Cardiac muscle cell (in vitro differentiated cells and primary cell): ENCODE measurements at regions not wholly inside any gene's neighbourhood (a gene's known extent, or its start where the extent isn't known, plus 50 kb on each side); places are given as distances from the start of the nearest gene placed in this dataset.
A peak's percentile ranks its signal among the peaks of the same experiment; 100 is the strongest.

ENCODE experiments used
- DNase-seq, 2 donors: peaks; one replicate each; pipeline versions ENCODE4 v3.0.0 to v3.0.0-alpha.2; 2010 to 2017; ENCODE audit warnings: low read depth in 1 of 2, low spot score in 1 of 2
- H3K27ac ChIP-seq: fragments of 200-600 bp; sonication (generic); 2 replicates; pipeline ENCODE4 v1.5.1; 2016
- H3K27me3 ChIP-seq: fragments of 200-600 bp; sonication (generic); 2 replicates; pipeline ENCODE4 v1.6.0; 2016; ENCODE audit warnings: control low read depth
- H3K36me3 ChIP-seq: fragments of 200-600 bp; sonication (generic); 2 replicates; pipeline ENCODE4 v1.5.1; 2016; ENCODE audit warnings: control low read depth
- H3K4me1 ChIP-seq: fragments of 200-600 bp; sonication (generic); 2 replicates; pipeline ENCODE4 v1.8.1; 2017; ENCODE audit warnings: low read depth, mild to moderate bottlenecking, mixed run types
- H3K4me3 ChIP-seq: fragments of 200-600 bp; sonication (generic); 2 replicates; pipeline ENCODE4 v1.5.1; 2016; ENCODE audit warnings: mild to moderate bottlenecking
- H3K9me3 ChIP-seq: fragments of 200-600 bp; sonication (generic); 2 replicates; pipeline ENCODE4 v1.5.1; 2017; ENCODE audit warnings: low read depth, mild to moderate bottlenecking, control low read depth
- CTCF ChIP-seq: IDR thresholded peaks from 2 replicates; pipeline ENCODE4 v1.5.1; 2012; ENCODE audit warnings: low read depth, mild to moderate bottlenecking, low read length

DNA sequence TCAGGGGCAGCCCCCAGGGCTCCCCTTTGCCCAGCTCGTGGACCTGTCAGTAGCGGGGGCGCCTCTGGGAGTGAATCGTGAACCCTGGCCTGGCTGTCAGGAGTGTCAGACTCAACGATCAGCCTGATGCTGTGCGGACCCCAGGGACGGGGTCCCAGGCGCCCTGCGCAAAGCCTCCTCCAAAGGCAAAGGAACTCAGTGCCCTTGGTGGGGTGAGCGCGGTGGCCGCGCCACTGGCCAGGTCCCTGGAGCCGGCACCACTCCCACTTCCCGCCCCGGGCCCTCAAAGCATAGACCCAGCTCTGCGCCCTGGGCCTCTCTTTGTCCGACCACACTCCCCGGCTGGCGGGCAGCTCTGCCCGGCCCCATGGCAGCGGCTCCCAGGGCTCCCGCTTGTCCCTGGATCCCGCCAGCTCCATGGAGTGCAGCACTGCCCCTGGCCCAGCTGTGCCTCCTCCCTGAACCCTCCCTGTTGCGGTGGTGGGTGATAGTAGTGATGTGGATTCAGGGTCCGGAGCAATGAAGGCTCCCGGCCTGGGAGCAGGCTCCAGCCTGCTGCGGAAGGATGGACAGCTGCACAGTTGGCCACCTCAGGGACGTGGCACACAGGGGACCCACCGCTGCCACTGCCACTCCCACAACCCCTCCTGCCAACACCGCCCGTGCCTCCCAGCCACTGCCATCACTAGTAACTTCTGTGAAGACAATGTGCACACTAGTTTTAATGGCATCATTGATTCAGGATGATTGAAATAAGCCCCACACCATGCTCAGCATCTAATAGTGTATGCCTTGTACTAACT is 263.8 kb downstream of the ZBBX start:
- no peaks in the 10 kb centered on the region for H3K36me3 ChIP-seq
- H3K4me3 ChIP-seq, result no peak overlapping the region
- no peaks in the 10 kb centered on the region for H3K4me1 ChIP-seq
- H3K27me3 ChIP-seq, result no peaks in the 10 kb centered on the region
- H3K27ac ChIP-seq, result no peak overlapping the region
- TF ChIP-seq CTCF, result no peak
- no peak for DNase-seq
- H3K9me3 ChIP-seq, result no peaks in the 10 kb centered on the region

DNA sequence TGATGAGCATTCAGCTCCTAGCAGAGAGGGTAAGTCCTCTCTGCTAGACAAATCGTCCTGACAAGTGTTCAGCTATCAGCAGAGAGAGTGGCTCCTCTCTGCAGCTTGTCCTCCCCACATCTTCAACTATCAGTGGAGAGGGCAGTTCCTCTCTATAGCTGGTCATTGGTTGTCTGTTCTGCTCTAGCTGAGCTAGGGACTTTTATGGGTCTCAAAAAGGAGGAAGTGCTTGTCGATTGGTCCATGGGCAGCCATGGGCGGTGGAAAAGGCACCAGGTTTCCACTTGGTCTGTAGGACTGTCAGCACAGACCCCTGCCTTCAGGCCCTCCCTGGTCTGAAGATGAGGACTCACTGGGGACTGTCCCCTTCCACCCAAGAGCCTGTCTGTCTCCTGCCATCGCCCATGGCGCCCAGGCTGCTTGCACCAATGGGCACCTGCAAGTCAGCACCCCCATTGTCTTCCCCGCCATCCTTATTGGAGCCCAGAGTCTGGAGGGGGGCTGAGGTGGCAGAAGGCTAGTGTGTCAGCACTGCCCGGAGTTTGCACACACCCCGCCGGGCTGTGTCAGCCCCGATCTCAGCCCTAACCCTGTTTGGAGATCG is 264.7 kb downstream of the ZBBX start:
- H3K4me1 ChIP-seq, result no peaks in the 10 kb centered on the region
- no peak for DNase-seq
- no peak overlapping the region for H3K27ac ChIP-seq

DNA sequence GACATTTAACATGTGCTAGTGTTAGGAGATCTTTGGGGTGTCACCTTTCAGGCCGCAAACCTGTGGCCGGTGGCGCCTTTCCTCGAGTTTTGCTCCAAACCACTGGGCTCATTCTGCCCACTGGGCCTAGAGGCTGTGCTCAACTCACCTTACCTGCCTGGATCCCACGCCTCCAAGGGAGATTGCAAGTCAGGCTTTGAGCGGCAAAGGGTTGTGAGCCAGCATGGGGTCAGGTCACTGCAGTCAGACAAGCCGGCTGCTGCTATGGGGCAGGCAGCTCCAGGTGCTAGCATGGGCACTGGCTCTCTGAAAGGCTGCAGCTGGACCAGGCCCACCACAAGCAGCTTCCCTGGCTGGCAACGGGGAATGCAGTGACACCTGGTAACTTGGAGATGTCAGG is 265.5 kb downstream of the ZBBX start:
- no peak for TF ChIP-seq CTCF
- no peak overlapping the region for H3K4me3 ChIP-seq
- no peaks in the 10 kb centered on the region for H3K36me3 ChIP-seq
- DNase-seq, result no peak
- no peaks in the 10 kb centered on the region for H3K4me1 ChIP-seq
- H3K27me3 ChIP-seq, result no peaks in the 10 kb centered on the region
- H3K9me3 ChIP-seq, result no peaks in the 10 kb centered on the region
- no peak overlapping the region for H3K27ac ChIP-seq

More for the DNA sequence above, 264.7 kb downstream of the ZBBX start:
- TF ChIP-seq CTCF, result no peak
- Histone ChIP-seq H3K9me3 (no peaks in the 10 kb centered on the region), H3K36me3 (no peaks in the 10 kb centered on the region), H3K27me3 (no peaks in the 10 kb centered on the region), H3K4me3 (no peak overlapping the region)

DNA sequence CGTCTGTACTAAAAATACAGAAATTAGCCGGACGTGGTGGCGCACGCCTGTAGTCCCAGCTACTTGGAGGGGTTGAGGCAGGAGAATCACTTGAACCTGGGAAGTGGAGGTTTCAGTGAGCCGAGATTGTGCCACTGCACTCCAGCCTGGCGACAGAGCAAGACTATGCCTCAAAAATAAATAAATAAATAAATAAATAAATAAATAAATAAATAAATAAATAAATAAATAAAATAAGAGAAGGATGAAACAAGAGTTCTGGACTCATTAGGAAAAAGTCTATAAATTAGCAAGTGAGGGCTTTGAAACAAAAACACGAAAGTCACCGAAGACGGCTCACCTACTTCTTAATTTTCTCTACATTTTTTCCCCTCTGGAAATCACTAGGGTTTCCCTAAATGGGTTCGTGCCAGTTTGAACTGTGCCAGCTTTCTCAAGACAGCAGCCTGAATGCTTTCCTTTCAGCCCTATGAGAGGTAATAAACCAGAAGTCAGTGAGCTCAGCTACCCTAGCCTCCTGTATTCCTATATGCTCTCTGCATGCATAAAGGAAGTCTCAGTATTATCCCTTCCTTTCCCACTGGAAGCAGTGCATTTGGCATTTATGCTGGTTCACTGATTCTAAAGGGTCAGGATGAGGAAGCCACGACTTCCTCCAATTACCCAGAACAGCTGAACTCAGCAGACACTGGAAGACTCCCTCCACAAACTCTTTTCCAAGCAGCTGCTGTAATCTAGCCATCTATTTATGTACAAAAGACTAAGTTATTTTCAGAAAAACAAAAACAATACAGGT is 266.9 kb downstream of the ZBBX start:
- no peak overlapping the region for H3K27ac ChIP-seq
- H3K36me3 ChIP-seq, result no peaks in the 10 kb centered on the region
- no peak for DNase-seq
- H3K4me1 ChIP-seq, result no peaks in the 10 kb centered on the region
- no peak overlapping the region for H3K4me3 ChIP-seq
- no peaks in the 10 kb centered on the region for H3K9me3 ChIP-seq
- no peaks in the 10 kb centered on the region for H3K27me3 ChIP-seq
- TF ChIP-seq CTCF, result no peak

DNA sequence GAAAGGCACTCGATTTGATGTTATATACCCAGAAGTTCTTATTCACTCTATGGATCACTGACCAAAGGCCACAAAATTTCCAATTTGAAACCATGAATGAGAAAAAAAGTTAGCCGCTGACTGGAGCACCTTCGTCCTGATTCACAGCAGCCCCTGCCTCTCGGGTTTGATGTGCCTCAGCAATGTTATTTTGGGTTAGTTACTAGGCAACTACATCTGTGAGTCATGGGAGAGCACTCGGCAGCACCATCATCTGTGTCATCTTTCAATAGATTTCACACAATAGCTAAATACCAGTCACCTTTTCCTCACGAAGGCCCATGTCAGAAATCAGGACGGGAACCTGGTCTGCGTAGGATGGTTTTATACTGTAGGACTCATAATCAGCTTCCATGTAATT is 269.2 kb downstream of the ZBBX start:
- Histone ChIP-seq H3K27ac (no peak overlapping the region), H3K9me3 (no peaks in the 10 kb centered on the region), H3K27me3 (no peaks in the 10 kb centered on the region), H3K4me3 (no peak overlapping the region), H3K4me1 (no peaks in the 10 kb centered on the region), H3K36me3 (no peaks in the 10 kb centered on the region)
- no peak for TF ChIP-seq CTCF
- DNase-seq, result peak in 1 of 2 donors; percentile 5
